Mesendoderm (in vitro differentiated cells): ENCODE measurements at regions not wholly inside any gene's neighbourhood (a gene's known extent, or its start where the extent isn't known, plus 50 kb on each side); places are given as distances from the start of the nearest gene placed in this dataset.

Experiments
- DNase-seq: peaks from one replicate; pipeline ENCODE4 v3.0.0; 2013
- H2AK5ac ChIP-seq: 2 replicates; pipeline ENCODE4 v1.6.1; 2013; ENCODE audit warnings: low read length, inconsistent platforms
- H2BK120ac ChIP-seq: 2 replicates; pipeline ENCODE4 v1.6.1; 2013; ENCODE audit warnings: low read depth, mild to moderate bottlenecking, low read length, moderate library complexity, mixed read lengths
- H2BK15ac ChIP-seq: replicated peaks from 2 replicates; pipeline ENCODE4 v1.6.1; 2013; ENCODE audit warnings: low read depth, mild to moderate bottlenecking, moderate library complexity
- H2BK5ac ChIP-seq: 2 replicates; pipeline ENCODE4 v1.6.1; 2013; ENCODE audit warnings: low read length, inconsistent platforms
- H3K18ac ChIP-seq: 2 replicates; pipeline ENCODE4 v1.6.1; 2013; ENCODE audit warnings: mild to moderate bottlenecking, low read length, mixed read lengths
- H3K23ac ChIP-seq: one replicate; pipeline ENCODE4 v1.6.1; 2013; ENCODE audit warnings: low read length
- H3K27ac ChIP-seq: 2 replicates; pipeline ENCODE4 v1.5.1; 2013; ENCODE audit warnings: low read depth, mild to moderate bottlenecking, inconsistent platforms, low read length, moderate library complexity
- H3K27me3 ChIP-seq: 2 replicates; pipeline ENCODE4 v1.6.1; 2013; ENCODE audit warnings: low read length, control low read depth, mild to moderate bottlenecking, inconsistent platforms; ENCODE audit not compliant: insufficient read depth, poor library complexity
- H3K36me3 ChIP-seq: 2 replicates; pipeline ENCODE4 v1.6.1; 2013; ENCODE audit warnings: low read length, inconsistent platforms; ENCODE audit not compliant: control insufficient read depth, insufficient read depth
- H3K4ac ChIP-seq: one replicate; pipeline ENCODE4 v1.6.1; 2013; ENCODE audit warnings: low read depth, mild to moderate bottlenecking, low read length, moderate library complexity
- H3K4me1 ChIP-seq: 2 replicates; pipeline ENCODE4 v1.6.1; 2013; ENCODE audit warnings: low read depth, low read length, inconsistent platforms; ENCODE audit not compliant: control insufficient read depth
- H3K4me2 ChIP-seq: 2 replicates; pipeline ENCODE4 v1.6.1; 2013; ENCODE audit warnings: low read length
- H3K4me3 ChIP-seq: 2 replicates; pipeline ENCODE4 v1.5.1; 2013; ENCODE audit warnings: mild to moderate bottlenecking, low read length
- H3K56ac ChIP-seq: one replicate; pipeline ENCODE4 v1.6.1; 2013; ENCODE audit warnings: low read length
- H3K79me1 ChIP-seq: 2 replicates; pipeline ENCODE4 v1.6.1; 2013; ENCODE audit warnings: low read length, inconsistent platforms
- H3K79me2 ChIP-seq: 2 replicates; pipeline ENCODE4 v1.6.1; 2013; ENCODE audit warnings: mild to moderate bottlenecking, low read length; ENCODE audit not compliant: control insufficient read depth, insufficient read depth
- H3K9ac ChIP-seq: 2 replicates; pipeline ENCODE4 v1.6.1; 2013; ENCODE audit warnings: low read length, inconsistent platforms
- H4K5ac ChIP-seq: one replicate; pipeline ENCODE4 v1.6.1; 2013; ENCODE audit warnings: low read length
- H4K8ac ChIP-seq: one replicate; pipeline ENCODE4 v1.6.1; 2013; ENCODE audit warnings: low read depth, mild to moderate bottlenecking, control low read depth, low read length, moderate library complexity
- WGBS: extraction: QIAGEN DNeasy Blood & Tissue Kit; methylation state at CpG from one replicate; pipeline ENCODE4 v1.1.7; 2013; ENCODE audit warnings: low lambda C conversion rate, missing lambda C conversion rate; ENCODE audit not compliant: insufficient coverage; ENCODE audit errors: extremely low coverage; 5-methylcytosine and 5-hydroxymethylcytosine counted together

DNA sequence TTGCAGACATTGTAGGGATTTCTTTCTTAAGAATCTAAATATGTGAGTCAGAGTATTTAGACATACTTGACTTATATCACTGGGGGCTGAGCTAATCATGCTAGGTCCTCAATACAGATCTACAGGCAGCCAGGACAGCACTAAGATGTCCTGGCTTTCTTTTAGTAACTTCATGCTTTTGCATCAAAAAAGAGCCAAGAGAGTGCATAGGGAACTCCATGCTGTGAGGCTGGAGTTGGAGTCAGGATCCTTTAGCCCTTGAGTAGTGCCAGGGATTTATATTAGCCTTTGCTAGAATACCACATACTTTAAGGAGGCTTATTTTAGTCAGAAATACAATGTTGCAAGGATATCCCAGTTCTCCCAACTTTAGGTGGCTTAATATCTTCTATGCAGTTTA, 289.7 kb downstream of the CCDC85A start:
- H3K23ac ChIP-seq = no peak overlapping the region
- H2BK5ac ChIP-seq = no peak overlapping the region
- H3K4me3 ChIP-seq = no peak overlapping the region
- H3K9ac ChIP-seq = no peak overlapping the region
- no peaks in the 10 kb centered on the region for H3K36me3 ChIP-seq
- no peak overlapping the region for H3K27ac ChIP-seq
- H4K5ac ChIP-seq = no peak overlapping the region
- DNase-seq = no peak
- H3K4me1 ChIP-seq = no peaks in the 10 kb centered on the region
- H3K27me3 ChIP-seq = no peaks in the 10 kb centered on the region
- no peak overlapping the region for H3K18ac ChIP-seq
- no peak overlapping the region for H4K8ac ChIP-seq
- no peak overlapping the region for H2BK15ac ChIP-seq
- no peaks in the 10 kb centered on the region for H3K79me1 ChIP-seq
- H2AK5ac ChIP-seq = no peak overlapping the region
- H2BK120ac ChIP-seq = no peak overlapping the region
- H3K4ac ChIP-seq = no peak overlapping the region
- no peaks in the 10 kb centered on the region for H3K79me2 ChIP-seq
- no peak overlapping the region for H3K4me2 ChIP-seq
- no peak overlapping the region for H3K56ac ChIP-seq

DNA sequence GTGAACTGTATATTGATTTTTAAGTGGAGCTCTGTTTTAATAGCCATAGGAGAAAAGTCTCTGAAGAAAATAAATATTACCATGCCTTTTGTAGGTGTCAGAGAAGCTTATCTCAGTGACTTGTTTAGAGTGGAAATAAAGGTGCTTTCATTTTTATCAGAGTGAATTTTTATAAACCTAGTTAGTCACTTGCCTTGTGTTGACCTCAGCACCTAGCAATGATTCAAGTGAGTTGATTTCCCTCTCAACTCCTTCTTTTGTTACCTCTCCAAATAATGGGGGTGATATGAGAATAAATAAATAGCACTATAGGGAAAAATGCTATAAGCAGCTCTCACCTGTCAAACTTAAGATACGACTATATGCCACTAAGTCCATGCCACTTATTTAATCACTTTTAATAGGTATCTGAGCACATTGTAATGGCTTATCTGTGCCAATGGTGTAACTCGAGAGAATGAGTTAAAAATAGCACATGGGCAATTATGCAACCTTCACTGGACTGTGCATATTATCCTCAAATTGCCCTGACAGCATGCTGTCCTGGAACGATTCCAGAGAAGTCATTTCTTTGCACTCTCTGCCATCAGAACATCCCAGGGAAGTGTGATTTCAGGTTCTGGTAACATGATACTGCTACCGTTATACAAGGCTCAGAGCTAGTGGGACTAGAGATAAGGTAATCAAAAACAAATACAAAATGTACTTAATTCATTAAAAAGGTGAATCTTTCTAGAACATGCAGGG, 290.8 kb downstream of the CCDC85A start:
- H3K4me3 ChIP-seq = no peak overlapping the region
- no peaks in the 10 kb centered on the region for H3K79me1 ChIP-seq
- H3K4me2 ChIP-seq = no peak overlapping the region
- H2BK120ac ChIP-seq = no peak overlapping the region
- DNase-seq = no peak
- H3K27me3 ChIP-seq = no peaks in the 10 kb centered on the region
- H2BK5ac ChIP-seq = no peak overlapping the region
- no peak overlapping the region for H2AK5ac ChIP-seq
- no peak overlapping the region for H2BK15ac ChIP-seq
- WGBS = no CpG with 5 or more reads among the region's 4 CpGs
- H3K4ac ChIP-seq = no peak overlapping the region
- no peak overlapping the region for H3K18ac ChIP-seq
- no peak overlapping the region for H3K23ac ChIP-seq
- H4K5ac ChIP-seq = no peak overlapping the region
- no peak overlapping the region for H3K56ac ChIP-seq
- H4K8ac ChIP-seq = no peak overlapping the region
- no peak overlapping the region for H3K9ac ChIP-seq
- H3K4me1 ChIP-seq = no peaks in the 10 kb centered on the region
- no peaks in the 10 kb centered on the region for H3K79me2 ChIP-seq
- H3K27ac ChIP-seq = no peak overlapping the region
- no peaks in the 10 kb centered on the region for H3K36me3 ChIP-seq

DNA sequence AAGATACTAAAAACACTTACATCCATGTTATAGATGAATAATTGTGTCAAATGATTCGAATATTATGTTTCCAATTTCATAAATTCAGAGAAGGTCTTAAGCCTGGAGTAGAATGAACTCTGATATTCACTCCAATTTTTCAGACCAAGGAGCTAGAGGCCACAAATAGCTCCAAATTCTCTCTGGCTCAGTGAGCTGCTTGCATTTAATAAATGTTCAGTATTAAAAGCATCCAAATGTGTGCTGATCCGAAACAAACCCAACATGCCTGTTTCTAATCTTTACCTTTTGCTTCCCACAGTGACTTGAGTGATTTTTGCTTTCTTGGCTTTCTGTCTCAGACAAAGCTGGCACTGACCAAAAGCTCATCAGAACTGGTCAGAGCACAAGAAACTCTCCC, 291.4 kb downstream of the CCDC85A start:
- Histone ChIP-seq H3K79me2 (no peaks in the 10 kb centered on the region), H2AK5ac (no peak overlapping the region), H3K4me2 (no peak overlapping the region), H2BK5ac (no peak overlapping the region), H3K4ac (no peak overlapping the region), H3K27me3 (no peaks in the 10 kb centered on the region), H3K4me3 (no peak overlapping the region), H3K18ac (no peak overlapping the region), H4K8ac (no peak overlapping the region), H3K4me1 (no peaks in the 10 kb centered on the region), H3K23ac (no peak overlapping the region), H3K79me1 (no peaks in the 10 kb centered on the region), H3K36me3 (no peaks in the 10 kb centered on the region), H3K56ac (no peak overlapping the region), H2BK120ac (no peak overlapping the region), H4K5ac (no peak overlapping the region), H2BK15ac (no peak overlapping the region), H3K9ac (no peak overlapping the region), H3K27ac (no peak overlapping the region)
- no peak for DNase-seq
- no CpG with 5 or more reads among the region's 2 CpGs for WGBS

DNA sequence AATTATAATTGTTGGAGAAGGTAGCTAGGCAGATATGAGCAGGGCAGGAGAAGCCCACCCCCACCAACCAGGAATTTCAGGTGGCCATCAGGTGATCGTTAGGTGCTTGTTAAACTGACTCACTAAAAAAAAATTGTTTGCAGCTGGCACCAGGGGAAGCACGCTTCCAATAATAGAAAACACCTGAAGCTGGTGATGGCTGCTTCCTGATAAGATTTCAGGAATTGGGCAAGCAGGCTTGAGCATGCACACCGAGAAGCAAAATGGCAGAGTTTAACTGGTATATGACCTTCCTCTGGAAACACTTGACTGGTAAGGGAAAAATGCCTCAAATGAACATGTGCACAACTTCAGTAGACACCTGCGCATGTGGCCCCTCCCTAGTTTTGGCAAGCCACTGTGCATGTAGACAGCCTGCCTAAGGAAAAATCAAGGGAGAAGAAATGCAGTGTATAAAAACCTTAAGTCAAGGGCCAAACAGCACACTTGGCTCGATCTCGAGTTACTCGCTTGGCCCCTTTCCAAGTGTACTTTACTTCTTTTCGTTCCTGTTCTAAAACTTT, 292.8 kb downstream of the CCDC85A start:
- no peak for DNase-seq
- H3K79me2 ChIP-seq = no peaks in the 10 kb centered on the region
- H2BK15ac ChIP-seq = no peak overlapping the region
- no peaks in the 10 kb centered on the region for H3K27me3 ChIP-seq
- no peak overlapping the region for H3K56ac ChIP-seq
- no peak overlapping the region for H4K8ac ChIP-seq
- H2AK5ac ChIP-seq = no peak overlapping the region
- no peak overlapping the region for H3K4me2 ChIP-seq
- no peak overlapping the region for H3K9ac ChIP-seq
- no peaks in the 10 kb centered on the region for H3K79me1 ChIP-seq
- H3K4ac ChIP-seq = no peak overlapping the region
- H3K23ac ChIP-seq = no peak overlapping the region
- H2BK120ac ChIP-seq = no peak overlapping the region
- H4K5ac ChIP-seq = no peak overlapping the region
- WGBS = no CpG with 5 or more reads among the region's 8 CpGs
- no peak overlapping the region for H3K18ac ChIP-seq
- H3K27ac ChIP-seq = no peak overlapping the region
- H3K4me3 ChIP-seq = no peak overlapping the region
- no peak overlapping the region for H2BK5ac ChIP-seq
- no peaks in the 10 kb centered on the region for H3K4me1 ChIP-seq
- H3K36me3 ChIP-seq = no peaks in the 10 kb centered on the region

DNA sequence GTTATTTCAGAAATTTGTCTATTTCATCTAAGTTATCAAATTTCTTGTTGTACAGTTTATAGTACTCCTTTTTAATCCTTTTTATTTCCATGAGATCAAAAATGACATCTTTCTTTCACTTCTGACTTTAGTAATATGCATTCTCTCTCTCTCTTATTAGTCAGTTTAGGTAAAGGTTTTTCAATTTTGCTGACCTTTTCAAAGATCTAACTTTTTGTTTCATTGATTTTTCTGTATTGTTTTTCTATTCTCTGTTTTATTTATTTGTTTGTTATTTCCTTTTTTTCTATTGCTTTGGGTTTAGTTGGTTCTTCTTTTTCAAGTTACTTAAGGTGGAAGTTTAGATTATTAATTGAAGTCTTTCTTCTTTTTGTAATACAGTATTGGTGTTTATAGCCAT, 294.2 kb downstream of the CCDC85A start:
- H3K18ac ChIP-seq = no peak overlapping the region
- DNase-seq = no peak
- no peak overlapping the region for H3K9ac ChIP-seq
- no peaks in the 10 kb centered on the region for H3K27me3 ChIP-seq
- no peak overlapping the region for H3K4me3 ChIP-seq
- H3K79me1 ChIP-seq = no peaks in the 10 kb centered on the region
- H2BK120ac ChIP-seq = no peak overlapping the region
- no peak overlapping the region for H3K27ac ChIP-seq
- no peaks in the 10 kb centered on the region for H3K36me3 ChIP-seq
- H2BK5ac ChIP-seq = no peak overlapping the region
- no peak overlapping the region for H2AK5ac ChIP-seq
- no peak overlapping the region for H3K4me2 ChIP-seq
- H3K4me1 ChIP-seq = no peaks in the 10 kb centered on the region
- no peak overlapping the region for H3K23ac ChIP-seq
- H3K4ac ChIP-seq = no peak overlapping the region
- no peak overlapping the region for H2BK15ac ChIP-seq
- no peak overlapping the region for H4K8ac ChIP-seq
- H3K56ac ChIP-seq = no peak overlapping the region
- H3K79me2 ChIP-seq = no peaks in the 10 kb centered on the region
- no peak overlapping the region for H4K5ac ChIP-seq

DNA sequence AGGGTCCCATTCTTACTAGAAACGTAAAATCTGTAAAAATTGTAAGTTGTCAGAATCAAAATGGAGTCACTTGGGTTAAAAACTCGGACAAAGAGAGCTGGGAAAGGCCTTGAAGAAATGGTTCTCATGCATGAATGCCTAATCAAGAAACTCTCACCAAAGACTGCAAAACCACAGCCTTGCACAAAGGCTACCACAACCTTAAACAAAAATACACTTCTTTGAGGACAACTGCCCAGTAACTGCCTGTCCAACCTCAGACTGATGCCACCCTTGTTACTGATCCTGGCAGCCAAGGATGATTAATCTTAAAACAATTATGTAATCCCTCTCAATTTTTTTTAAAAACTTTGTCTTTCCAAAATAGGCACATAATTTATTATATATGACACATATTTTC, 299.3 kb downstream of the CCDC85A start:
- H3K27me3 ChIP-seq = no peaks in the 10 kb centered on the region
- no peak overlapping the region for H3K18ac ChIP-seq
- H3K9ac ChIP-seq = no peak overlapping the region
- H2AK5ac ChIP-seq = no peak overlapping the region
- H3K4me3 ChIP-seq = no peak overlapping the region
- no peak overlapping the region for H2BK5ac ChIP-seq
- H3K27ac ChIP-seq = no peak overlapping the region
- no peak overlapping the region for H4K5ac ChIP-seq
- no peak overlapping the region for H2BK15ac ChIP-seq
- no peak overlapping the region for H2BK120ac ChIP-seq
- no peaks in the 10 kb centered on the region for H3K4me1 ChIP-seq
- H3K23ac ChIP-seq = no peak overlapping the region
- no peak overlapping the region for H3K4ac ChIP-seq
- H3K4me2 ChIP-seq = no peak overlapping the region
- WGBS = no CpG with 5 or more reads among the region's 2 CpGs
- H3K36me3 ChIP-seq = no peaks in the 10 kb centered on the region
- H3K79me1 ChIP-seq = no peaks in the 10 kb centered on the region
- no peak overlapping the region for H3K56ac ChIP-seq
- DNase-seq = no peak
- H3K79me2 ChIP-seq = no peaks in the 10 kb centered on the region
- H4K8ac ChIP-seq = no peak overlapping the region
